ENCODE measurements at regions not wholly inside any gene's neighbourhood (a gene's known extent, or its start where the extent isn't known, plus 50 kb on each side); places are given as distances from the start of the nearest gene placed in this dataset.

- Histone ChIP-seq H3K36me3 (ENCODE audit: control insufficient read depth in 1 of 2, insufficient read depth in 2 of 2, low read length in 2 of 2) (no peaks in the 10 kb centered on the region), H3K27ac (ENCODE audit: low read depth, low read length) (no peak overlapping the region), H3K27me3 (ENCODE audit: control insufficient read depth in 1 of 2, insufficient read depth in 2 of 2, low read length in 2 of 2) (no peaks in the 10 kb centered on the region)
Measured at GRCh38 chr4:155573126-155573525, 93.5 kb upstream of the GUCY1A1 start.

GRCh38 chr4:155572106-155572703, 94.4 kb upstream of the GUCY1A1 start:
- no peaks in the 10 kb centered on the region for H3K27me3 ChIP-seq (ENCODE audit: control insufficient read depth in 1 of 2, insufficient read depth in 2 of 2, low read length in 2 of 2)
- H3K4me3 ChIP-seq (ENCODE audit: low read depth in 1 of 2, low read length in 2 of 2): no peak overlapping the region
- H3K36me3 ChIP-seq (ENCODE audit: control insufficient read depth in 1 of 2, insufficient read depth in 2 of 2, low read length in 2 of 2): no peaks in the 10 kb centered on the region
- H3K27ac ChIP-seq (ENCODE audit: low read depth, low read length): no peak overlapping the region
- H3K9me3 ChIP-seq (ENCODE audit: control insufficient read depth in 1 of 2, low read length in 2 of 2): no peaks in the 10 kb centered on the region
- no peak overlapping the region for H3K9ac ChIP-seq (ENCODE audit: low read depth in 1 of 2, low read length in 2 of 2)
- H3K4me1 ChIP-seq (ENCODE audit: control insufficient read depth in 1 of 2, insufficient read depth in 2 of 2, low read length in 2 of 2): no peaks in the 10 kb centered on the region

More at GRCh38 chr4:155573126-155573525, 93.5 kb upstream of the GUCY1A1 start:
- Histone ChIP-seq H3K9me3 (ENCODE audit: control insufficient read depth in 1 of 2, low read length in 2 of 2) (no peaks in the 10 kb centered on the region), H3K9ac (ENCODE audit: low read depth in 1 of 2, low read length in 2 of 2) (no peak overlapping the region), H3K4me1 (ENCODE audit: control insufficient read depth in 1 of 2, insufficient read depth in 2 of 2, low read length in 2 of 2) (no peaks in the 10 kb centered on the region), H3K4me3 (ENCODE audit: low read depth in 1 of 2, low read length in 2 of 2) (no peak overlapping the region)

- H3K36me3 ChIP-seq (ENCODE audit: control insufficient read depth in 1 of 2, insufficient read depth in 2 of 2, low read length in 2 of 2): no peaks in the 10 kb centered on the region
- H3K27ac ChIP-seq (ENCODE audit: low read depth, low read length): no peak overlapping the region
- no peak overlapping the region for H3K4me3 ChIP-seq (ENCODE audit: low read depth in 1 of 2, low read length in 2 of 2)
- H3K9me3 ChIP-seq (ENCODE audit: control insufficient read depth in 1 of 2, low read length in 2 of 2): no peaks in the 10 kb centered on the region
- H3K9ac ChIP-seq (ENCODE audit: low read depth in 1 of 2, low read length in 2 of 2): no peak overlapping the region
- no peaks in the 10 kb centered on the region for H3K4me1 ChIP-seq (ENCODE audit: control insufficient read depth in 1 of 2, insufficient read depth in 2 of 2, low read length in 2 of 2)
- no peaks in the 10 kb centered on the region for H3K27me3 ChIP-seq (ENCODE audit: control insufficient read depth in 1 of 2, insufficient read depth in 2 of 2, low read length in 2 of 2)
Measured at GRCh38 chr4:155571184-155571944, 95.3 kb upstream of the GUCY1A1 start.

GRCh38 chr4:155570661-155571060, 96.0 kb upstream of the GUCY1A1 start:
- H3K4me3 ChIP-seq (ENCODE audit: low read depth in 1 of 2, low read length in 2 of 2): no peak overlapping the region
- no peaks in the 10 kb centered on the region for H3K4me1 ChIP-seq (ENCODE audit: control insufficient read depth in 1 of 2, insufficient read depth in 2 of 2, low read length in 2 of 2)
- H3K9me3 ChIP-seq (ENCODE audit: control insufficient read depth in 1 of 2, low read length in 2 of 2): no peaks in the 10 kb centered on the region
- H3K27me3 ChIP-seq (ENCODE audit: control insufficient read depth in 1 of 2, insufficient read depth in 2 of 2, low read length in 2 of 2): no peaks in the 10 kb centered on the region
- H3K9ac ChIP-seq (ENCODE audit: low read depth in 1 of 2, low read length in 2 of 2): no peak overlapping the region
- no peak overlapping the region for H3K27ac ChIP-seq (ENCODE audit: low read depth, low read length)
- H3K36me3 ChIP-seq (ENCODE audit: control insufficient read depth in 1 of 2, insufficient read depth in 2 of 2, low read length in 2 of 2): no peaks in the 10 kb centered on the region

- no peak overlapping the region for H3K27ac ChIP-seq (ENCODE audit: low read depth, low read length)
Measured at GRCh38 chr4:155569960-155570515, 96.6 kb upstream of the GUCY1A1 start.

GRCh38 chr4:155569471-155569870, 97.2 kb upstream of the GUCY1A1 start:
- H3K4me1 ChIP-seq (ENCODE audit: control insufficient read depth in 1 of 2, insufficient read depth in 2 of 2, low read length in 2 of 2): no peaks in the 10 kb centered on the region
- no peaks in the 10 kb centered on the region for H3K36me3 ChIP-seq (ENCODE audit: control insufficient read depth in 1 of 2, insufficient read depth in 2 of 2, low read length in 2 of 2)
- H3K9me3 ChIP-seq (ENCODE audit: control insufficient read depth in 1 of 2, low read length in 2 of 2): no peaks in the 10 kb centered on the region
- no peak overlapping the region for H3K27ac ChIP-seq (ENCODE audit: low read depth, low read length)
- no peak overlapping the region for H3K9ac ChIP-seq (ENCODE audit: low read depth in 1 of 2, low read length in 2 of 2)
- H3K27me3 ChIP-seq (ENCODE audit: control insufficient read depth in 1 of 2, insufficient read depth in 2 of 2, low read length in 2 of 2): no peaks in the 10 kb centered on the region
- H3K4me3 ChIP-seq (ENCODE audit: low read depth in 1 of 2, low read length in 2 of 2): no peak overlapping the region

More at GRCh38 chr4:155569960-155570515, 96.6 kb upstream of the GUCY1A1 start:
- no peak overlapping the region for H3K4me3 ChIP-seq (ENCODE audit: low read depth in 1 of 2, low read length in 2 of 2)
- no peaks in the 10 kb centered on the region for H3K36me3 ChIP-seq (ENCODE audit: control insufficient read depth in 1 of 2, insufficient read depth in 2 of 2, low read length in 2 of 2)
- H3K9me3 ChIP-seq (ENCODE audit: control insufficient read depth in 1 of 2, low read length in 2 of 2): no peaks in the 10 kb centered on the region
- H3K27me3 ChIP-seq (ENCODE audit: control insufficient read depth in 1 of 2, insufficient read depth in 2 of 2, low read length in 2 of 2): no peaks in the 10 kb centered on the region
- no peaks in the 10 kb centered on the region for H3K4me1 ChIP-seq (ENCODE audit: control insufficient read depth in 1 of 2, insufficient read depth in 2 of 2, low read length in 2 of 2)
- no peak overlapping the region for H3K9ac ChIP-seq (ENCODE audit: low read depth in 1 of 2, low read length in 2 of 2)

GRCh38 chr4:155568641-155569220, 97.9 kb upstream of the GUCY1A1 start:
- Histone ChIP-seq H3K36me3 (ENCODE audit: control insufficient read depth in 1 of 2, insufficient read depth in 2 of 2, low read length in 2 of 2) (no peaks in the 10 kb centered on the region), H3K4me3 (ENCODE audit: low read depth in 1 of 2, low read length in 2 of 2) (no peak overlapping the region), H3K27me3 (ENCODE audit: control insufficient read depth in 1 of 2, insufficient read depth in 2 of 2, low read length in 2 of 2) (no peaks in the 10 kb centered on the region), H3K4me1 (ENCODE audit: control insufficient read depth in 1 of 2, insufficient read depth in 2 of 2, low read length in 2 of 2) (no peaks in the 10 kb centered on the region), H3K9me3 (ENCODE audit: control insufficient read depth in 1 of 2, low read length in 2 of 2) (no peaks in the 10 kb centered on the region), H3K9ac (ENCODE audit: low read depth in 1 of 2, low read length in 2 of 2) (no peak overlapping the region), H3K27ac (ENCODE audit: low read depth, low read length) (no peak overlapping the region)

- H3K4me1 ChIP-seq (ENCODE audit: control insufficient read depth in 1 of 2, insufficient read depth in 2 of 2, low read length in 2 of 2): no peaks in the 10 kb centered on the region
- no peak overlapping the region for H3K9ac ChIP-seq (ENCODE audit: low read depth in 1 of 2, low read length in 2 of 2)
- no peaks in the 10 kb centered on the region for H3K27me3 ChIP-seq (ENCODE audit: control insufficient read depth in 1 of 2, insufficient read depth in 2 of 2, low read length in 2 of 2)
- no peaks in the 10 kb centered on the region for H3K36me3 ChIP-seq (ENCODE audit: control insufficient read depth in 1 of 2, insufficient read depth in 2 of 2, low read length in 2 of 2)
- H3K4me3 ChIP-seq (ENCODE audit: low read depth in 1 of 2, low read length in 2 of 2): no peak overlapping the region
- no peaks in the 10 kb centered on the region for H3K9me3 ChIP-seq (ENCODE audit: control insufficient read depth in 1 of 2, low read length in 2 of 2)
- H3K27ac ChIP-seq (ENCODE audit: low read depth, low read length): no peak overlapping the region
Measured at GRCh38 chr4:155566354-155566753, 100.3 kb upstream of the GUCY1A1 start.

GRCh38 chr4:155565776-155566175, 100.9 kb upstream of the GUCY1A1 start:
- Histone ChIP-seq H3K36me3 (ENCODE audit: control insufficient read depth in 1 of 2, insufficient read depth in 2 of 2, low read length in 2 of 2) (no peaks in the 10 kb centered on the region), H3K4me1 (ENCODE audit: control insufficient read depth in 1 of 2, insufficient read depth in 2 of 2, low read length in 2 of 2) (no peaks in the 10 kb centered on the region), H3K4me3 (ENCODE audit: low read depth in 1 of 2, low read length in 2 of 2) (no peak overlapping the region), H3K9ac (ENCODE audit: low read depth in 1 of 2, low read length in 2 of 2) (no peak overlapping the region), H3K9me3 (ENCODE audit: control insufficient read depth in 1 of 2, low read length in 2 of 2) (no peaks in the 10 kb centered on the region), H3K27me3 (ENCODE audit: control insufficient read depth in 1 of 2, insufficient read depth in 2 of 2, low read length in 2 of 2) (no peaks in the 10 kb centered on the region), H3K27ac (ENCODE audit: low read depth, low read length) (no peak overlapping the region)

- H3K4me3 ChIP-seq (ENCODE audit: low read depth in 1 of 2, low read length in 2 of 2): no peak overlapping the region
- no peak overlapping the region for H3K9ac ChIP-seq (ENCODE audit: low read depth in 1 of 2, low read length in 2 of 2)
- H3K27me3 ChIP-seq (ENCODE audit: control insufficient read depth in 1 of 2, insufficient read depth in 2 of 2, low read length in 2 of 2): no peaks in the 10 kb centered on the region
- H3K9me3 ChIP-seq (ENCODE audit: control insufficient read depth in 1 of 2, low read length in 2 of 2): no peaks in the 10 kb centered on the region
- H3K36me3 ChIP-seq (ENCODE audit: control insufficient read depth in 1 of 2, insufficient read depth in 2 of 2, low read length in 2 of 2): no peaks in the 10 kb centered on the region
- H3K4me1 ChIP-seq (ENCODE audit: control insufficient read depth in 1 of 2, insufficient read depth in 2 of 2, low read length in 2 of 2): no peaks in the 10 kb centered on the region
- H3K27ac ChIP-seq (ENCODE audit: low read depth, low read length): no peak overlapping the region
Measured at GRCh38 chr4:155565330-155565729, 101.3 kb upstream of the GUCY1A1 start.

Measured in duodenal mucosa (tissue), 2 donors.